OCI-LY3 (cell line): ENCODE measurements at regions not wholly inside any gene's neighbourhood (a gene's known extent, or its start where the extent isn't known, plus 50 kb on each side); places are given as distances from the start of the nearest gene placed in this dataset.

ENCODE experiments used
- H2AFZ ChIP-seq: fragments of 200-600, 300-600 bp; shearing (Covaris generic); 2 replicates; pipeline ENCODE4 v1.6.0; 2014; ENCODE audit warnings: antibody characterized with exemption, low read depth, low read length
- H3K27ac ChIP-seq: fragments of 200-600, 300-600 bp; sonication (generic); 2 replicates; pipeline ENCODE4 v1.5.1; 2014; ENCODE audit warnings: mild to moderate bottlenecking, low read length, moderate library complexity, mixed read lengths
- H3K27me3 ChIP-seq: fragments of 200-600, 300-600 bp; sonication (generic); 2 replicates; pipeline ENCODE4 v1.6.1; 2014; ENCODE audit warnings: low read depth, low read length, mixed read lengths
- H3K36me3 ChIP-seq: fragments of 200-600, 300-600 bp; sonication (generic); replicated peaks from 2 replicates; pipeline ENCODE3; 2014; ENCODE audit warnings: low read depth, low read length, mixed read lengths
- H3K4me1 ChIP-seq: fragments of 300-600, 200-600 bp; sonication (generic); 2 replicates; pipeline ENCODE4 v1.6.1; 2014; ENCODE audit warnings: low read length, mixed read lengths
- H3K4me2 ChIP-seq: fragments of 200-600, 300-600 bp; sonication (generic); 2 replicates; pipeline ENCODE4 v1.6.1; 2014; ENCODE audit warnings: low read length, mixed read lengths
- H3K4me3 ChIP-seq: fragments of 300-600, 200-600 bp; sonication (generic); 2 replicates; pipeline ENCODE4 v1.5.1; 2014; ENCODE audit warnings: antibody characterized with exemption, mild to moderate bottlenecking, low read length, moderate library complexity
- H3K79me2 ChIP-seq: fragments of 300-600, 200-600 bp; shearing (Covaris generic); 2 replicates; pipeline ENCODE4 v1.6.1; 2014; ENCODE audit warnings: mild to moderate bottlenecking, low read length, mixed read lengths
- H3K9ac ChIP-seq: fragments of 300-600, 200-600 bp; shearing (Covaris generic); 2 replicates; pipeline ENCODE4 v1.6.0; 2014; ENCODE audit warnings: mild to moderate bottlenecking, low read length, moderate library complexity
- H3K9me3 ChIP-seq: fragments of 200-600, 300-600 bp; shearing (Covaris generic); 2 replicates; pipeline ENCODE4 v1.6.1; 2014; ENCODE audit warnings: low read length, mixed read lengths; ENCODE audit not compliant: insufficient read depth
- H4K20me1 ChIP-seq: fragments of 200-600, 300-600 bp; sonication (generic); 2 replicates; pipeline ENCODE4 v1.6.1; 2016; ENCODE audit warnings: low read length, mixed read lengths; ENCODE audit not compliant: insufficient read depth
- CTCF ChIP-seq: fragments of 200-600, 300-600 bp; sonication (generic); IDR thresholded peaks from 2 replicates; pipeline ENCODE4 v1.5.1; 2014; ENCODE audit warnings: antibody characterized with exemption, low read length, low read depth
- EZH2phosphoT487 ChIP-seq: fragments of 200-600 bp; shearing (Covaris generic); IDR thresholded peaks from 2 replicates; pipeline ENCODE4 v1.6.1; 2018; ENCODE audit warnings: antibody characterized with exemption, mixed run types, low read depth

- Histone ChIP-seq H4K20me1 (no peaks in the 10 kb centered on the region), H3K79me2 (no peaks in the 10 kb centered on the region), H3K4me2 (no peak overlapping the region), H3K27ac (no peak overlapping the region), H3K4me1 (peaks cover 7% of the 10 kb centered on the region), H3K27me3 (no peaks in the 10 kb centered on the region), H3K4me3 (no peak overlapping the region), H2AFZ (no peak overlapping the region), H3K36me3 (no peaks in the 10 kb centered on the region), H3K9me3 (no peaks in the 10 kb centered on the region), H3K9ac (no peak overlapping the region)
- TF ChIP-seq CTCF (no peak), EZH2phosphoT487 (no peak)
These were observed 182.9 kb downstream of the PTPN20 start for GRCh38 chr10:47094126-47094525.

GRCh38 chr10:47094636-47095035 lies 183.4 kb downstream of the PTPN20 start:
- H3K4me2 ChIP-seq: no peak overlapping the region
- H3K79me2 ChIP-seq: no peaks in the 10 kb centered on the region
- no peak overlapping the region for H3K27ac ChIP-seq
- H4K20me1 ChIP-seq: no peaks in the 10 kb centered on the region
- no peak overlapping the region for H2AFZ ChIP-seq
- no peaks in the 10 kb centered on the region for H3K27me3 ChIP-seq
- no peak overlapping the region for H3K9ac ChIP-seq
- H3K9me3 ChIP-seq: no peaks in the 10 kb centered on the region
- no peaks in the 10 kb centered on the region for H3K36me3 ChIP-seq
- H3K4me3 ChIP-seq: no peak overlapping the region
- H3K4me1 ChIP-seq: peaks cover 7% of the 10 kb centered on the region
- TF ChIP-seq CTCF: no peak
- no peak for TF ChIP-seq EZH2phosphoT487

GRCh38 chr10:47095211-47095610 lies 184.0 kb downstream of the PTPN20 start:
- Histone ChIP-seq H3K4me3 (no peak overlapping the region), H3K9me3 (no peaks in the 10 kb centered on the region), H3K4me2 (no peak overlapping the region), H3K79me2 (no peaks in the 10 kb centered on the region), H3K27ac (no peak overlapping the region), H3K27me3 (no peaks in the 10 kb centered on the region), H3K9ac (no peak overlapping the region), H3K36me3 (no peaks in the 10 kb centered on the region), H3K4me1 (peaks cover 7% of the 10 kb centered on the region), H2AFZ (no peak overlapping the region), H4K20me1 (no peaks in the 10 kb centered on the region)
- TF ChIP-seq EZH2phosphoT487: no peak
- TF ChIP-seq CTCF: no peak

- Histone ChIP-seq H2AFZ (no peak overlapping the region), H3K9me3 (no peaks in the 10 kb centered on the region), H3K27ac (no peak overlapping the region), H3K4me3 (no peak overlapping the region), H4K20me1 (no peaks in the 10 kb centered on the region), H3K4me1 (peaks cover under 1% of the 10 kb centered on the region), H3K27me3 (no peaks in the 10 kb centered on the region), H3K9ac (no peak overlapping the region), H3K36me3 (no peaks in the 10 kb centered on the region), H3K79me2 (no peaks in the 10 kb centered on the region), H3K4me2 (no peak overlapping the region)
- TF ChIP-seq CTCF (no peak), EZH2phosphoT487 (no peak)
These were observed 184.8 kb downstream of the PTPN20 start for GRCh38 chr10:47095848-47096612.
